ENCODE measurements at regions not wholly inside any gene's neighbourhood (a gene's known extent, or its start where the extent isn't known, plus 50 kb on each side); places are given as distances from the start of the nearest gene placed in this dataset.

- Histone ChIP-seq H3K9me3 (no peaks in the 10 kb centered on the region), H3K36me3 (no peaks in the 10 kb centered on the region), H3K27ac (no peak overlapping the region), H3K4me1 (replicated peaks) (no peaks in the 10 kb centered on the region), H3K4me3 (no peak overlapping the region), H3K27me3 (replicated peaks; ENCODE audit: insufficient read depth) (no peaks in the 10 kb centered on the region)
- intact Hi-C loops (cut with DNase I): no loop called here
- WGBS: 87% methylated on average over 1 of the region's 1 CpG
- DNase-seq (ENCODE audit: low spot score): no peak
- TF ChIP-seq CTCF (IDR thresholded peaks at IDR 0.05) (no peak), POLR2A (IDR thresholded peaks at IDR 0.05) (no peak)
Measured at GRCh38 chr13:59299584-59299983, 864.1 kb downstream of the DIAPH3 start.

GRCh38 chr13:59300355-59301173 is 863.2 kb downstream of the DIAPH3 start:
- WGBS: 82% methylated on average over 9 of the region's 9 CpGs
- H3K27me3 ChIP-seq (replicated peaks; ENCODE audit: insufficient read depth): no peaks in the 10 kb centered on the region
- no peak for DNase-seq (ENCODE audit: low spot score)

GRCh38 chr13:59301174-59301567 is 862.6 kb downstream of the DIAPH3 start:
- TF ChIP-seq POLR2AphosphoS5 (IDR thresholded peaks at IDR 0.05) (no peak), POLR2A (IDR thresholded peaks at IDR 0.05) (no peak), CTCF (IDR thresholded peaks at IDR 0.05) (no peak)
- no peak for DNase-seq (ENCODE audit: low spot score)
- H3K27ac ChIP-seq: no peak overlapping the region
- WGBS: 45% methylated on average over 2 of the region's 2 CpGs
- no peaks in the 10 kb centered on the region for H3K36me3 ChIP-seq
- H3K9me3 ChIP-seq: no peaks in the 10 kb centered on the region
- H3K4me3 ChIP-seq: no peak overlapping the region
- intact Hi-C loops (cut with DNase I): no loop called here
- no peaks in the 10 kb centered on the region for H3K4me1 ChIP-seq (replicated peaks)
- no peaks in the 10 kb centered on the region for H3K27me3 ChIP-seq (replicated peaks; ENCODE audit: insufficient read depth)

More at GRCh38 chr13:59300355-59301173, 863.2 kb downstream of the DIAPH3 start:
- no peaks in the 10 kb centered on the region for H3K4me1 ChIP-seq (replicated peaks)
- intact Hi-C loops (cut with DNase I): no loop called here
- no peak overlapping the region for H3K27ac ChIP-seq
- H3K4me3 ChIP-seq: no peak overlapping the region
- no peaks in the 10 kb centered on the region for H3K36me3 ChIP-seq
- TF ChIP-seq CTCF (IDR thresholded peaks at IDR 0.05) (no peak), POLR2A (IDR thresholded peaks at IDR 0.05) (no peak), POLR2AphosphoS5 (IDR thresholded peaks at IDR 0.05) (no peak)
- H3K9me3 ChIP-seq: no peaks in the 10 kb centered on the region

- Histone ChIP-seq H3K27ac (no peak overlapping the region), H3K4me1 (replicated peaks) (no peaks in the 10 kb centered on the region), H3K36me3 (no peaks in the 10 kb centered on the region), H3K27me3 (replicated peaks; ENCODE audit: insufficient read depth) (no peaks in the 10 kb centered on the region), H3K9me3 (no peaks in the 10 kb centered on the region), H3K4me3 (no peak overlapping the region)
- no peak for TF ChIP-seq POLR2AphosphoS5 (IDR thresholded peaks at IDR 0.05)
- no peak for TF ChIP-seq POLR2A (IDR thresholded peaks at IDR 0.05)
- no peak for TF ChIP-seq CTCF (IDR thresholded peaks at IDR 0.05)
- intact Hi-C loops (cut with DNase I): no loop called here
- DNase-seq (ENCODE audit: low spot score): no peak
Measured at GRCh38 chr13:59303433-59303832, 860.3 kb downstream of the DIAPH3 start.

GRCh38 chr13:59304596-59304995 is 859.1 kb downstream of the DIAPH3 start:
- intact Hi-C loops (cut with DNase I): no loop called here
- Histone ChIP-seq H3K4me3 (no peak overlapping the region), H3K36me3 (no peaks in the 10 kb centered on the region), H3K9me3 (no peaks in the 10 kb centered on the region), H3K4me1 (replicated peaks) (no peaks in the 10 kb centered on the region), H3K27ac (no peak overlapping the region), H3K27me3 (replicated peaks; ENCODE audit: insufficient read depth) (no peaks in the 10 kb centered on the region)
- 95% methylated on average over 1 of the region's 1 CpG for WGBS
- TF ChIP-seq CTCF (IDR thresholded peaks at IDR 0.05): no peak
- TF ChIP-seq POLR2AphosphoS5 (IDR thresholded peaks at IDR 0.05): no peak
- no peak for TF ChIP-seq POLR2A (IDR thresholded peaks at IDR 0.05)
- no peak for DNase-seq (ENCODE audit: low spot score)

Measured in prostate gland (tissue), 2 donors.